ENCODE measurements at regions not wholly inside any gene's neighbourhood (a gene's known extent, or its start where the extent isn't known, plus 50 kb on each side); places are given as distances from the start of the nearest gene placed in this dataset.

DNA sequence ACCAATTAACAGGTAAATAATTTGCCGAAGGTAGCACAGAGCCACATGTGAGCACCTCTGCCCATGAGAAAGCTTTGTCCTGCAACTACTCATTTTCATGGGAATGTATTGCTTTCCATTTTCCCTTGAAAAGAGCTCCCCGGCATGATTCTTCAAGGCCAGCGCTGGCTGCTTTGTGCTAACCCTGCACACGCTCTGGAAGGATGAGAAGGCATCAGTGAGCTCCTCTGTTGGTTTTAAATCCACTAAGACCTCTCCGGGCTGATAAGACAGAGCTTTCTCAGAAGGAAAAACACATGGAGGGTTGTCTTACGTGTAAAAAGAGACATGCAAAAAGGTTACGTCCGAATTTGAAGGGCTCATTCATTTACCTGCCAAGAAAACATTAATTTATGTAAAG, 553.9 kb upstream of the MKI67 start:
- no peak overlapping the region for H3K27ac ChIP-seq (ENCODE audit: low read depth, low read length)
- no peaks in the 10 kb centered on the region for H3K9me3 ChIP-seq (ENCODE audit: control insufficient read depth in 1 of 2, insufficient read depth in 1 of 2, low read depth in 1 of 2, low read length in 2 of 2)
- H3K36me3 ChIP-seq (ENCODE audit: control insufficient read depth in 1 of 2, insufficient read depth in 2 of 2, low read length in 2 of 2) = no peaks in the 10 kb centered on the region
- H3K27me3 ChIP-seq (ENCODE audit: insufficient read depth, low read length) = peaks cover 87% of the 10 kb centered on the region
- DNase-seq (ENCODE audit: low read depth, low spot score) = no peak
- no peak overlapping the region for H2AFZ ChIP-seq (ENCODE audit: low read depth, low read length, poor library complexity, severe bottlenecking)
- no peak overlapping the region for H3K4me3 ChIP-seq (replicated peaks in 1 of 2; ENCODE audit: low read depth in 1 of 2, low read length in 2 of 2)
- TF ChIP-seq REST (IDR thresholded peaks at IDR 0.05; ENCODE audit: low read depth) (no peak), TCF7L2 (IDR thresholded peaks at IDR 0.05; ENCODE audit: borderline replicate concordance, extremely low read depth, insufficient read depth, insufficient read length) (no peak), ELF1 (IDR thresholded peaks at IDR 0.05; ENCODE audit: borderline replicate concordance, low read depth) (no peak)
- ChIA-PET RAD21 (ENCODE audit: low non-redundant PET in 1 of 2, low total read pairs in 2 of 2, uncharacterized antibody in 2 of 2, unreplicated experiment in 2 of 2) (no interaction called here), CTCF (no interaction called here), POLR2A (no interaction called here)
- BruUV-seq (replicated peaks) = no TSS peak
- no peaks in the 10 kb centered on the region for H3K79me2 ChIP-seq (ENCODE audit: insufficient read depth, low read length)
- no peak overlapping the region for H3K4me2 ChIP-seq (ENCODE audit: low read length)
- no peaks in the 10 kb centered on the region for H3K4me1 ChIP-seq (ENCODE audit: control insufficient read depth in 1 of 2, insufficient read depth in 2 of 2, low read length in 2 of 2)
- intact Hi-C loops (cut with micrococcal nuclease) = no loop called here
- no peaks in the 10 kb centered on the region for H3K9me2 ChIP-seq (ENCODE audit: insufficient read depth)
- H3K9ac ChIP-seq (ENCODE audit: low read length) = no peak overlapping the region
- ATAC-seq = no peak
- H4K20me1 ChIP-seq (ENCODE audit: insufficient read depth) = no peaks in the 10 kb centered on the region

- ATAC-seq = no peak
- intact Hi-C loops (cut with micrococcal nuclease) = no loop called here
- CTCF ChIA-PET = no interaction called here
Observed at GRCh38 chr10:128684215-128684614, 558.0 kb upstream of the MKI67 start.

More at GRCh38 chr10:128684215-128684614, 558.0 kb upstream of the MKI67 start:
- POLR2A ChIA-PET = no interaction called here
- Histone ChIP-seq H4K20me1 (ENCODE audit: insufficient read depth) (no peaks in the 10 kb centered on the region), H3K36me3 (ENCODE audit: control insufficient read depth in 1 of 2, insufficient read depth in 2 of 2, low read length in 2 of 2) (no peaks in the 10 kb centered on the region), H3K4me3 (replicated peaks in 1 of 2; ENCODE audit: low read depth in 1 of 2, low read length in 2 of 2) (no peak overlapping the region), H2AFZ (ENCODE audit: low read depth, low read length, poor library complexity, severe bottlenecking) (no peak overlapping the region), H3K79me2 (ENCODE audit: insufficient read depth, low read length) (no peaks in the 10 kb centered on the region), H3K9ac (ENCODE audit: low read length) (no peak overlapping the region), H3K27ac (ENCODE audit: low read depth, low read length) (no peak overlapping the region), H3K4me2 (ENCODE audit: low read length) (no peak overlapping the region), H3K9me3 (ENCODE audit: control insufficient read depth in 1 of 2, insufficient read depth in 1 of 2, low read depth in 1 of 2, low read length in 2 of 2) (no peaks in the 10 kb centered on the region), H3K9me2 (ENCODE audit: insufficient read depth) (no peaks in the 10 kb centered on the region), H3K4me1 (ENCODE audit: control insufficient read depth in 1 of 2, insufficient read depth in 2 of 2, low read length in 2 of 2) (no peaks in the 10 kb centered on the region), H3K27me3 (ENCODE audit: insufficient read depth, low read length) (peaks cover 85% of the 10 kb centered on the region)
- TF ChIP-seq, protein P1, sequence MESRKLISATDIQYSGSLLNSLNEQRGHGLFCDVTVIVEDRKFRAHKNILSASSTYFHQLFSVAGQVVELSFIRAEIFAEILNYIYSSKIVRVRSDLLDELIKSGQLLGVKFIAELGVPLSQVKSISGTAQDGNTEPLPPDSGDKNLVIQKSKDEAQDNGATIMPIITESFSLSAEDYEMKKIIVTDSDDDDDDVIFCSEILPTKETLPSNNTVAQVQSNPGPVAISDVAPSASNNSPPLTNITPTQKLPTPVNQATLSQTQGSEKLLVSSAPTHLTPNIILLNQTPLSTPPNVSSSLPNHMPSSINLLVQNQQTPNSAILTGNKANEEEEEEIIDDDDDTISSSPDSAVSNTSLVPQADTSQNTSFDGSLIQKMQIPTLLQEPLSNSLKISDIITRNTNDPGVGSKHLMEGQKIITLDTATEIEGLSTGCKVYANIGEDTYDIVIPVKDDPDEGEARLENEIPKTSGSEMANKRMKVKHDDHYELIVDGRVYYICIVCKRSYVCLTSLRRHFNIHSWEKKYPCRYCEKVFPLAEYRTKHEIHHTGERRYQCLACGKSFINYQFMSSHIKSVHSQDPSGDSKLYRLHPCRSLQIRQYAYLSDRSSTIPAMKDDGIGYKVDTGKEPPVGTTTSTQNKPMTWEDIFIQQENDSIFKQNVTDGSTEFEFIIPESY (IDR thresholded peaks at IDR 0.05; ENCODE audit: extremely low read depth, insufficient replicate concordance, low read length) = no peak
- TF ChIP-seq POLR2AphosphoS5 (IDR thresholded peaks at IDR 0.05; ENCODE audit: low read depth, low read length) (no peak), CTCF (IDR thresholded peaks at IDR 0.05 in 2 of 3, conservative IDR thresholded peaks at IDR 0.05 in 1 of 3; ENCODE audit: borderline replicate concordance in 1 of 3, insufficient read depth in 1 of 3, low read depth in 2 of 3, low read length in 2 of 3) (no peak), SP1 (IDR thresholded peaks at IDR 0.05; ENCODE audit: low read depth) (no peak), ELF1 (IDR thresholded peaks at IDR 0.05; ENCODE audit: borderline replicate concordance, low read depth) (no peak), SIN3A (IDR thresholded peaks at IDR 0.05; ENCODE audit: low read depth) (no peak), CEBPB (IDR thresholded peaks at IDR 0.05; ENCODE audit: low read depth) (no peak), TCF7L2 (IDR thresholded peaks at IDR 0.05; ENCODE audit: borderline replicate concordance, extremely low read depth, insufficient read depth, insufficient read length) (no peak), POLR2A (IDR thresholded peaks at IDR 0.05; ENCODE audit: borderline replicate concordance, extremely low read depth, insufficient read depth, insufficient read length) (no peak), EZH2 (IDR thresholded peaks at IDR 0.05) (no peak), RAD21 (IDR thresholded peaks at IDR 0.05; ENCODE audit: low read depth) (no peak)
- TF ChIP-seq, protein P2, sequence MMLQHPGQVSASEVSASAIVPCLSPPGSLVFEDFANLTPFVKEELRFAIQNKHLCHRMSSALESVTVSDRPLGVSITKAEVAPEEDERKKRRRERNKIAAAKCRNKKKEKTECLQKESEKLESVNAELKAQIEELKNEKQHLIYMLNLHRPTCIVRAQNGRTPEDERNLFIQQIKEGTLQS (IDR thresholded peaks at IDR 0.05) = no peak
- no TSS peak for BruUV-seq (replicated peaks)
- DNase-seq (ENCODE audit: low read depth, low spot score) = no peak
- RAD21 ChIA-PET (ENCODE audit: low non-redundant PET in 1 of 2, low total read pairs in 2 of 2, uncharacterized antibody in 2 of 2, unreplicated experiment in 2 of 2) = no interaction called here
